ENCODE measurements at regions not wholly inside any gene's neighbourhood (a gene's known extent, or its start where the extent isn't known, plus 50 kb on each side); places are given as distances from the start of the nearest gene placed in this dataset.
A peak's percentile ranks its signal among the peaks of the same experiment; 100 is the strongest.
"Not testable (repeated sequence)": the region's sequence is repeated elsewhere in the genome, so short reads cannot be mapped to it uniquely, and the experiment has no call there.

GRCh38 chr5:92939428-92939827 is 641.6 kb downstream of the NR2F1-AS1 start:
- DNase-seq (ENCODE audit: low read depth, low spot score), result no peak

- DNase-seq (ENCODE audit: low read depth, low spot score), result not testable (repeated sequence)
Observed at GRCh38 chr5:92937396-92937795, 643.6 kb downstream of the NR2F1-AS1 start.

- no peak for DNase-seq (ENCODE audit: low read depth, low spot score)
Observed at GRCh38 chr5:92930057-92930456, 651.0 kb downstream of the NR2F1-AS1 start.

- no peak for DNase-seq (ENCODE audit: low read depth, low spot score)
Observed at GRCh38 chr5:92927291-92927778, 653.7 kb downstream of the NR2F1-AS1 start.

DNA sequence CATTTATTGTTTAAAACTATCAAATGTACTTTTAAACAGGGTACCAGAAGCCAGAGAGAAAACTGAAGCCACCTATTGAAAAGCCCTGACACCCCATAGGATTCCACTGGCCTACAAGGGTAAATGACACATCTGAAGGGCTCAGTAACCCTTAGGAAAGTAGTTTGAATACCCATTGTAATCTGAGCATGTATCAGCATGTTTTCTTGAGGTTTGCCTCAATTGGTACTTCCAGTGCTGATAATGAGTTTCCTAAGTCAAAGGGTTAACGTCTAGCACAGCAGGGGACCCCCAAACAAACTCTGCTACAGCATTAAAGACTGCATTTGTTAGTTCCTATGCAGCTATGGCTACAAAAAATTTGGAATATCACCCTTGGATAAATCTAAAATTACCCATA is 657.1 kb downstream of the NR2F1-AS1 start:
- no peak for DNase-seq (ENCODE audit: low read depth, low spot score)

GRCh38 chr5:92922231-92922967 is 658.6 kb downstream of the NR2F1-AS1 start:
- no peak for DNase-seq (ENCODE audit: low read depth, low spot score)

GRCh38 chr5:92917044-92917443 is 664.0 kb downstream of the NR2F1-AS1 start:
- DNase-seq (ENCODE audit: low read depth, low spot score), result no peak

DNA sequence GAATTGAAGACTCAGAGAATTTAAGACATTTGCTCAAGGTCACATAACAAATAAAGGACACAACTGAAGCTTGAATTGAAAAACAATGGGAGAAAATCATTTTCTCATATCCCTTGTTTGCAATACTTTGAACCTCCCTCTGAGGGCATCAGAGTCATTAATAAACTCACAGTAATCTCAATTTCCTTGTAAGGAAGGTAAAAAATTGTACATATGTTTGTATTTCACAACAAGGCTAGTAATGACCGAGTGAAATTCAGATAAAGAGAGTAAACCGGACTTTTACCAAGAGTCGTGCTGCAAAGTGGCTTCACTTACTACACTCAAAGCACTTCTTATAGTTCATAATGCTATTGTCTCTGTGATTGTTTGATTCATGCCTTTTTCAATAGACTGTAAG is 665.0 kb downstream of the NR2F1-AS1 start:
- no peak for DNase-seq (ENCODE audit: low read depth, low spot score)

GRCh38 chr5:92912283-92912682 is 668.7 kb downstream of the NR2F1-AS1 start:
- no peak for DNase-seq (ENCODE audit: low read depth, low spot score)

- no peak for DNase-seq (ENCODE audit: low read depth, low spot score)
Observed at GRCh38 chr5:92911851-92912250, 669.2 kb downstream of the NR2F1-AS1 start.

GRCh38 chr5:92911293-92911692 is 669.7 kb downstream of the NR2F1-AS1 start:
- no peak for DNase-seq (ENCODE audit: low read depth, low spot score)

DNA sequence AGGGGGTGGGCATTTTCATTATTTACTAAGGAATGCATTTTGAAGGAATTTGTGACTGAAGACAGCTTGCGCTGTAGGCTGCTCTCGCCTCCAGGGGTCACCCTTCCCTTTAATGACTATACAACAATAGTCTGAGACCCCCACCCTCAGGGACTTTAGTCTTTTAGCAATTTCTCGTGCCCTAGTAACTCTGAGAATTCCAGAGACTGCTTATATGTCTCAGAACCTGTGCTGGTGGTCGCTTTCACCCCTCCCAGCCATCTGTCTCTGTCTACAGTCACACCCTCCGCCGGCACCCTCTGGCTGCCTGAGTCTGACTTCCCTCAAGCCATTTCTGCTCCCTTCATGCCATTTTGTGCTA is 671.4 kb downstream of the NR2F1-AS1 start:
- no peak for DNase-seq (ENCODE audit: low read depth, low spot score)

DNA sequence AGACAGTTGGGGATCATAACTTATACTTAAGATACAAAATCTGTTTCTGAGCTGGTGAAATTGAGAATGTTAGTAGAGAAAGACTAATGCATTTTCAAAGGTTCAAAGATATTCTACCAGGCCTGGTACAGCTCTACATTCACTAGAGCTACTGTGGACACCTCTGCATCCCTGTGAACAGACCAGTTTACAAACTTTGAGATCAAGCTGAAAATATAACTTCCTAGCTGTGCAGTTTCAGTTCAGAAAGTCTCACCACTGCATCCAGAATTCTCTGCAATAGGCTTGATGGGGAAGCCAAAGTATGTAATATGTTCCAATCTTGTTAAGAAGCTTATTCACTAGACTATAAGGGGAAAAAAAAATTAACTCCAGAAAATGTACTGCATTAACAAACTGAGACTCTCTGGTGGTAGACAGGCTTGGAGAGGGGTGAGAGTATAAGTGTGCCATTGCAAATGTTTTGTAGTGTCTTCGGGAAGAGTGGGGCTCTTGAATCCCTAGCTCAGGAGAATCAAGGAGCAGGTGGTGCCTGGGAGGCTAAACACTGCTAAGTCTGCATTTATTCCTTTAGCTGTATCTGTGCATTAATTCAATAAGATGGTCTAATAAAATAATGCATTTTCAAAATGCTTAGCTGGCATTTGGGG is 671.9 kb downstream of the NR2F1-AS1 start:
- DNase-seq (ENCODE audit: low read depth, low spot score), result no peak

GRCh38 chr5:92907938-92908606 is 672.9 kb downstream of the NR2F1-AS1 start:
- DNase-seq (ENCODE audit: low read depth, low spot score), result peak; percentile 69

DNA sequence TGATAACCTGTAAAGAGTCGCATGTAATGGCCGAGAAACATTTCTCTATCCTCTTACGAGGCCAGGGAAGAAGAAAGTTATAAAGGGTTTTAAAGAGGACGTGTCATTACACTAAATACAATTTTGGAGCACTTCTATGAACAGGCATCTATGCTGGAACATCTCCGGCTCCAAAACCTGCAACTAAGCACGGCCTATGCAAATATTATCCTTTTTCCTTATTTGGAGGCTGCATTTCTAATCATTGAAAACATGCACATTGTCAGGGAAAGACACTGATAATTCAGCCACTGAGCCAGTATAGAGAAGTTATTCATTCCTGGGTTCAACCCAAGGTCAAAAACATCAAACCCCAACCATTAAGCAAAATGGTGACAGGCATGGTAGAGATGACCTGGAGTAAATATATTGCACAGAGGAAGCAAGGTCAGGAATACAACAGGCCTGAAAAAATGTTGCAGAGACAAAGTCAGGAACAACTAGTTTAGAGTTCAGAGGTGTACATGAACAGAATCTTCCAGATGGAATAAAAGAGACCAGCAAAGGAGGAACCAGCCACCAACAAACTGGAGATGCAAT is 674.1 kb downstream of the NR2F1-AS1 start:
- DNase-seq (ENCODE audit: low read depth, low spot score), result no peak

- no peak for DNase-seq (ENCODE audit: low read depth, low spot score)
Observed at GRCh38 chr5:92904021-92904420, 677.0 kb downstream of the NR2F1-AS1 start.

DNA sequence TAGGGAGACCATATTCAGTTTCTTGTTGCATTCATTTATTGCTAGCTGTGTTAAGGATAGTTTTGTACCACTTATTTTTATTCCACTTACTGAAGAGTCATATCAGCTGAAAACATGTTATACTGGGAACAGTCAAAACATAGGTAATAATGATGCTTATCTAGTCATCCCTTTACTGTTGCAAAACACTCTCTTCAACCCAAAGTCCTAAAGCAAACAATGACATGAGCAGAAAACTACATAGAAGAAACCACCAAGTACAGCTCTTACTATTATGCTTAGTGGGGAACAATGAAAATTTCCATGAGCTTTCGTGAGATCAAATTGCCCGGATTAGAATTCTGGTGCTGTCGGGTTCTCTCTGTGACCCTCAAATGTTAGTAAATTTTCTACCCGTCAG is 681.4 kb downstream of the NR2F1-AS1 start:
- DNase-seq (ENCODE audit: low read depth, low spot score), result no peak

- DNase-seq (ENCODE audit: low read depth, low spot score), result no peak
Observed at GRCh38 chr5:92896722-92897121, 684.3 kb downstream of the NR2F1-AS1 start.

GRCh38 chr5:92890841-92891244 is 690.2 kb downstream of the NR2F1-AS1 start:
- no peak for DNase-seq (ENCODE audit: low read depth, low spot score)

DNA sequence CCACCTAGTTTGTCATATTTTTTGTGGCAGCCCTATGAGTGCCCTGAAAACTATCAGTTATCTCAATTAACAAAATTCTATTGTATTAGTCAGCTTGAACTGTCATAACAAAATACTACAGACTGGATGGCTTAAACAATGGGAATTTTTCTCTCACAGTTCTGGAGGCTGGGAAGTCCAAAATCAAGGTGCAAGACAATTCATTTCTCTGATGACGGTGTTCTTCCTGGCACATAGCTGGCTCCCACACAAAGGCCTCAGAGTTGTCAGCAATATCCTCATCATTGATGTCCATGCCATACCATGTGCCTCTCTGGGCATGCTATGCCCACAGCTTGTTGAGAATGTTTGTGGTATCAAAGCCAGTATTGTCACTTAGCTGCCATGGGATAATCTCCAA is 691.9 kb downstream of the NR2F1-AS1 start:
- no peak for DNase-seq (ENCODE audit: low read depth, low spot score)

DNA sequence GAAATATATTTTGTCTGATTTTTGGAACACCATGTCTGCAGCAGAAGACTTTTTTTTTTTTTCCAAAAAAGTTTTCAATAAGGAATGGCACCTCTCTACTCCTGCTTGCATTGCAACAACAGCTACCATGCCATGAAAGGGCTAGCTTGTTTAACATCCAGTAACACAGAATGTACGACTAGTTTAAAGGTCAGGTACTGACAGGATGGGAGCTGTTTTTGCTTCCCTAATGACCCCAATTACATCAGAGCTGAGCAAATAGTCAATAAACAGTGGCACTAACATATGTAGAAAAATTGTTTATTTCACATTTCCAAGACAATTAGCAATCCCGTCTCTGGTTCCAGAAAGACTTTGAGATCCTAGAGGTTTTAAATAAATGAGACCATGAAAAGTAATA is 693.8 kb downstream of the NR2F1-AS1 start:
- DNase-seq (ENCODE audit: low read depth, low spot score), result no peak

DNA sequence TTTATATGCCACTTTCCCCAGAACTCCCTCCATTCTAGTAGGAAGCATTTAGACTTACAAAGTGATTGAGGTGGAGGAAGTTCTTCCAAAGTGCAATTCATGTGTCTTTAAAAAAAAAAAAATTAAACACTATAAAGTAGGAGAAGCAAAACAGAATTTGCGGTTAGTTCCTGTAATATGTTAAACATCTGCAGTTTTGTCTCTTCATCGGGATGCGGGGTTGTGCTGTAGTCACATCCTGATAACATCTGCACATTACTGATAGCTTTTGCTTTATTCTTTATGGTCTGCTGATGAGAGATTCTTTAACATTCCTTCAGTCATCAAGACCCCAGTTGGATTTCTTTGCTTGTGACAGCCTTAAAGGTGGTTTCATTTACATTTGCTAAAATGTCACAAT is 694.3 kb downstream of the NR2F1-AS1 start:
- no peak for DNase-seq (ENCODE audit: low read depth, low spot score)

All from brain pericyte (primary cell).